GM23338 (cell line): ENCODE measurements at regions not wholly inside any gene's neighbourhood (a gene's known extent, or its start where the extent isn't known, plus 50 kb on each side); places are given as distances from the start of the nearest gene placed in this dataset.

ENCODE experiments used
- ATAC-seq: fragments of 200-7000 bp; cut with Tn5 transposase; 3 replicates; pipeline ENCODE4 v1.9.1; 2020
- DNase-seq: peaks from one replicate; pipeline ENCODE4 v3.0.0-alpha.2; 2015; ENCODE audit warnings: low spot score
- H2AFZ ChIP-seq: fragments of 200-600 bp; sonication (generic); 2 replicates; pipeline ENCODE4 v1.8.0; 2016; ENCODE audit warnings: antibody characterized with exemption, mild to moderate bottlenecking, moderate library complexity
- H3F3A ChIP-seq: fragments of 200-600 bp; sonication (generic); replicated peaks from 2 replicates; pipeline ENCODE4 v1.8.0; 2017; ENCODE audit warnings: antibody characterized with exemption, mixed run types, low read depth
- H3K27ac ChIP-seq: fragments of 200-600 bp; sonication (generic); 2 replicates; pipeline ENCODE4 v1.6.1; 2016; ENCODE audit warnings: low read depth
- H3K27me3 ChIP-seq: fragments of 200-600 bp; sonication (generic); 2 replicates; pipeline ENCODE4 v1.8.0; 2016; ENCODE audit warnings: mild to moderate bottlenecking, mixed run types, moderate library complexity; ENCODE audit not compliant: insufficient read depth
- H3K36me3 ChIP-seq: fragments of 200-600 bp; sonication (generic); 2 replicates; pipeline ENCODE4 v1.8.0; 2016; ENCODE audit warnings: mild to moderate bottlenecking; ENCODE audit not compliant: insufficient read depth
- H3K4me1 ChIP-seq: fragments of 200-600 bp; sonication (generic); 2 replicates; pipeline ENCODE4 v1.8.0; 2016; ENCODE audit warnings: mild to moderate bottlenecking, moderate library complexity; ENCODE audit not compliant: insufficient read depth
- H3K4me2 ChIP-seq: fragments of 200-600 bp; sonication (generic); 2 replicates; pipeline ENCODE4 v1.7.1; 2017; ENCODE audit warnings: mixed run types
- H3K4me3 ChIP-seq: fragments of 200-600 bp; sonication (generic); 2 replicates; pipeline ENCODE4 v1.6.1; 2016; ENCODE audit warnings: mixed run types
- H3K79me2 ChIP-seq: fragments of 200-600 bp; sonication (generic); replicated peaks from 2 replicates; pipeline ENCODE4 v1.8.0; 2017; ENCODE audit warnings: mild to moderate bottlenecking; ENCODE audit not compliant: insufficient read depth
- H3K9me2 ChIP-seq: fragments of 200-600 bp; sonication (generic); 2 replicates; pipeline ENCODE4 v1.8.0; 2017; ENCODE audit not compliant: insufficient read depth
- H4K20me1 ChIP-seq: fragments of 200-600 bp; sonication (generic); replicated peaks from 2 replicates; pipeline ENCODE4 v1.8.0; 2017; ENCODE audit warnings: mild to moderate bottlenecking; ENCODE audit not compliant: insufficient read depth
- H3K27ac Mint-ChIP-seq: 2 replicates; pipeline ENCODE4 v1.8.0; 2020; ENCODE audit warnings: inconsistent platforms, mild to moderate bottlenecking, moderate library complexity, mixed read lengths
- H3K27me3 Mint-ChIP-seq: 3 replicates; pipeline ENCODE4 v1.8.0; 2022; ENCODE audit warnings: low read depth, mild to moderate bottlenecking, moderate library complexity, mixed read lengths, inconsistent platforms; ENCODE audit not compliant: insufficient read depth, poor library complexity
- H3K36me3 Mint-ChIP-seq: 3 replicates; pipeline ENCODE4 v1.8.0; 2021; ENCODE audit warnings: low read depth, mild to moderate bottlenecking, inconsistent platforms, moderate library complexity, mixed read lengths
- H3K4me1 Mint-ChIP-seq: 3 replicates; pipeline ENCODE4 v1.8.0; 2020; ENCODE audit warnings: mild to moderate bottlenecking, inconsistent platforms, mixed read lengths
- H3K4me3 Mint-ChIP-seq: 3 replicates; pipeline ENCODE4 v1.8.0; 2021; ENCODE audit warnings: moderate library complexity, mild to moderate bottlenecking, inconsistent platforms, mixed read lengths
- H3K9me3 Mint-ChIP-seq: 3 replicates; pipeline ENCODE4 v1.8.0; 2020; ENCODE audit warnings: moderate library complexity, mild to moderate bottlenecking, inconsistent platforms, mixed read lengths
- CREB1 ChIP-seq: fragments of 250-450 bp; sonication (Bioruptor Pico); IDR thresholded peaks from 2 replicates; pipeline ENCODE4 v1.5.0; 2020; ENCODE audit warnings: low read depth, mild to moderate bottlenecking, moderate library complexity
- EZH2 ChIP-seq: fragments of 200-600 bp; sonication (generic); IDR thresholded peaks from one replicate; pipeline ENCODE4 v1.8.0; 2017; ENCODE audit warnings: antibody characterized with exemption, mild to moderate bottlenecking, low read depth; ENCODE audit not compliant: unreplicated experiment
- EZH2phosphoT487 ChIP-seq: fragments of 200-600 bp; sonication (generic); IDR thresholded peaks from one replicate; pipeline ENCODE4 v1.8.1; 2018; ENCODE audit warnings: antibody characterized with exemption; ENCODE audit not compliant: unreplicated experiment
- JUNB ChIP-seq: IDR thresholded peaks from one replicate; pipeline ENCODE4 v1.6.1; 2016; ENCODE audit warnings: antibody characterized with exemption; ENCODE audit not compliant: unreplicated experiment
- NANOG ChIP-seq: IDR thresholded peaks from 2 replicates; pipeline ENCODE4 v1.6.1; 2016; ENCODE audit warnings: antibody characterized with exemption, borderline replicate concordance
- POLR2AphosphoS5 ChIP-seq: IDR thresholded peaks from 2 replicates; pipeline ENCODE4 v1.6.1; 2016; ENCODE audit warnings: antibody characterized with exemption, low read depth
- ZNF114 ChIP-seq: fragments of 250-450 bp; sonication (Bioruptor Pico); IDR thresholded peaks from 2 replicates; pipeline ENCODE4 v1.5.0; 2020; ENCODE audit warnings: mild to moderate bottlenecking, moderate library complexity
- ZNF331 ChIP-seq: fragments of 250-450 bp; sonication (Bioruptor Pico); IDR thresholded peaks from 2 replicates; pipeline ENCODE4 v1.5.0; 2020; ENCODE audit warnings: low read depth, mild to moderate bottlenecking, moderate library complexity
- TF ChIP-seq, protein P1 (sequence below): fragments of 250-450 bp; sonication (Bioruptor Pico); IDR thresholded peaks from 2 replicates; pipeline ENCODE4 v1.5.0; 2020; ENCODE audit warnings: mild to moderate bottlenecking, moderate library complexity
- TF ChIP-seq, protein P2 (sequence below), 2 experiments: fragments of 200-600 bp in 1 of 2; sonication (generic) in 1 of 2; conservative IDR thresholded peaks; 2 replicates each; pipeline versions ENCODE4 v1.5.1 to v1.6.1; 2016 to 2017; ENCODE audit warnings: antibody characterized with exemption in 2 of 2, low read depth in 2 of 2, mild to moderate bottlenecking in 2 of 2, moderate library complexity in 1 of 2
- TF ChIP-seq, protein P3 (sequence below): IDR thresholded peaks from one replicate; pipeline ENCODE4 v1.6.1; 2018; ENCODE audit warnings: antibody characterized with exemption; ENCODE audit not compliant: unreplicated experiment

DNA sequence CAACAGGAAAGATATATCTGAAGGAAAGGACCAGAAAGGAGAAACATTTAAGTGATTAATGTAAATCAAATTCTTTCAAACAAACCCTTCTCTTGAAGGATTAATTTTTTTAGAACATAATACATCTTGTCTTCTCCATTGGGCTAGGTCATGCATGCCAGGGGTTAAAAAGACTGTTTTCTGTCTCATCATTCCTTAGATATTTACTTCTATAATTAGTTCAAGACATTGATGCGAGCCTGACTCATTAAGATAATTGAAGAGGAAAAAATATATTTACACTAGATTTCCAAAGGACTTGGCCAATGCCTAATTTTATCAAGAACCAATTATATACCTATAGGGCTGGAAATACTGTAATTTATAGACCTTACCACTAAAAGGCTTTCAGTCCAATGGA lies 166.6 kb upstream of the SETBP1 start:
- Histone ChIP-seq H4K20me1 (no peaks in the 10 kb centered on the region), H3K27me3 (no peaks in the 10 kb centered on the region), H3K27ac (no peak overlapping the region), H3K36me3 (no peaks in the 10 kb centered on the region), H3K9me2 (no peaks in the 10 kb centered on the region), H3F3A (no peaks in the 10 kb centered on the region), H3K4me2 (no peak overlapping the region), H3K4me1 (no peaks in the 10 kb centered on the region), H3K4me3 (no peak overlapping the region), H3K79me2 (no peaks in the 10 kb centered on the region), H2AFZ (no peak overlapping the region)
- peaks cover 4% of the 10 kb centered on the region; the same call in 1 of the 3 replicates for H3K4me1 Mint-ChIP-seq
- no peak for DNase-seq
- TF ChIP-seq, protein P1, sequence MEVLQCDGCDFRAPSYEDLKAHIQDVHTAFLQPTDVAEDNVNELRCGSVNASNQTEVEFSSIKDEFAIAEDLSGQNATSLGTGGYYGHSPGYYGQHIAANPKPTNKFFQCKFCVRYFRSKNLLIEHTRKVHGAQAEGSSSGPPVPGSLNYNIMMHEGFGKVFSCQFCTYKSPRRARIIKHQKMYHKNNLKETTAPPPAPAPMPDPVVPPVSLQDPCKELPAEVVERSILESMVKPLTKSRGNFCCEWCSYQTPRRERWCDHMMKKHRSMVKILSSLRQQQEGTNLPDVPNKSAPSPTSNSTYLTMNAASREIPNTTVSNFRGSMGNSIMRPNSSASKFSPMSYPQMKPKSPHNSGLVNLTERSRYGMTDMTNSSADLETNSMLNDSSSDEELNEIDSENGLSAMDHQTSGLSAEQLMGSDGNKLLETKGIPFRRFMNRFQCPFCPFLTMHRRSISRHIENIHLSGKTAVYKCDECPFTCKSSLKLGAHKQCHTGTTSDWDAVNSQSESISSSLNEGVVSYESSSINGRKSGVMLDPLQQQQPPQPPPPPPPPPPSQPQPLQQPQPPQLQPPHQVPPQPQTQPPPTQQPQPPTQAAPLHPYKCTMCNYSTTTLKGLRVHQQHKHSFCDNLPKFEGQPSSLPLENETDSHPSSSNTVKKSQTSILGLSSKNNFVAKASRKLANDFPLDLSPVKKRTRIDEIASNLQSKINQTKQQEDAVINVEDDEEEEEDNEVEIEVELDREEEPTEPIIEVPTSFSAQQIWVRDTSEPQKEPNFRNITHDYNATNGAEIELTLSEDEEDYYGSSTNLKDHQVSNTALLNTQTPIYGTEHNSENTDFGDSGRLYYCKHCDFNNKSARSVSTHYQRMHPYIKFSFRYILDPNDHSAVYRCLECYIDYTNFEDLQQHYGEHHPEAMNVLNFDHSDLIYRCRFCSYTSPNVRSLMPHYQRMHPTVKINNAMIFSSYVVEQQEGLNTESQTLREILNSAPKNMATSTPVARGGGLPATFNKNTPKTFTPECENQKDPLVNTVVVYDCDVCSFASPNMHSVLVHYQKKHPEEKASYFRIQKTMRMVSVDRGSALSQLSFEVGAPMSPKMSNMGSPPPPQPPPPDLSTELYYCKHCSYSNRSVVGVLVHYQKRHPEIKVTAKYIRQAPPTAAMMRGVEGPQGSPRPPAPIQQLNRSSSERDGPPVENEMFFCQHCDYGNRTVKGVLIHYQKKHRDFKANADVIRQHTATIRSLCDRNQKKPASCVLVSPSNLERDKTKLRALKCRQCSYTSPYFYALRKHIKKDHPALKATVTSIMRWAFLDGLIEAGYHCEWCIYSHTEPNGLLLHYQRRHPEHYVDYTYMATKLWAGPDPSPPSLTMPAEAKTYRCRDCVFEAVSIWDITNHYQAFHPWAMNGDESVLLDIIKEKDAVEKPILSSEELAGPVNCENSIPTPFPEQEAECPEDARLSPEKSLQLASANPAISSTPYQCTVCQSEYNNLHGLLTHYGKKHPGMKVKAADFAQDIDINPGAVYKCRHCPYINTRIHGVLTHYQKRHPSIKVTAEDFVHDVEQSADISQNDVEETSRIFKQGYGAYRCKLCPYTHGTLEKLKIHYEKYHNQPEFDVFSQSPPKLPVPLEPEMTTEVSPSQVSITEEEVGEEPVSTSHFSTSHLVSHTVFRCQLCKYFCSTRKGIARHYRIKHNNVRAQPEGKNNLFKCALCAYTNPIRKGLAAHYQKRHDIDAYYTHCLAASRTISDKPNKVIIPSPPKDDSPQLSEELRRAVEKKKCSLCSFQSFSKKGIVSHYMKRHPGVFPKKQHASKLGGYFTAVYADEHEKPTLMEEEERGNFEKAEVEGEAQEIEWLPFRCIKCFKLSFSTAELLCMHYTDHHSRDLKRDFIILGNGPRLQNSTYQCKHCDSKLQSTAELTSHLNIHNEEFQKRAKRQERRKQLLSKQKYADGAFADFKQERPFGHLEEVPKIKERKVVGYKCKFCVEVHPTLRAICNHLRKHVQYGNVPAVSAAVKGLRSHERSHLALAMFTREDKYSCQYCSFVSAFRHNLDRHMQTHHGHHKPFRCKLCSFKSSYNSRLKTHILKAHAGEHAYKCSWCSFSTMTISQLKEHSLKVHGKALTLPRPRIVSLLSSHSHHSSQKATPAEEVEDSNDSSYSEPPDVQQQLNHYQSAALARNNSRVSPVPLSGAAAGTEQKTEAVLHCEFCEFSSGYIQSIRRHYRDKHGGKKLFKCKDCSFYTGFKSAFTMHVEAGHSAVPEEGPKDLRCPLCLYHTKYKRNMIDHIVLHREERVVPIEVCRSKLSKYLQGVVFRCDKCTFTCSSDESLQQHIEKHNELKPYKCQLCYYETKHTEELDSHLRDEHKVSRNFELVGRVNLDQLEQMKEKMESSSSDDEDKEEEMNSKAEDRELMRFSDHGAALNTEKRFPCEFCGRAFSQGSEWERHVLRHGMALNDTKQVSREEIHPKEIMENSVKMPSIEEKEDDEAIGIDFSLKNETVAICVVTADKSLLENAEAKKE (CRISPR knock-in tag) = no peak
- TF ChIP-seq, protein P2, sequence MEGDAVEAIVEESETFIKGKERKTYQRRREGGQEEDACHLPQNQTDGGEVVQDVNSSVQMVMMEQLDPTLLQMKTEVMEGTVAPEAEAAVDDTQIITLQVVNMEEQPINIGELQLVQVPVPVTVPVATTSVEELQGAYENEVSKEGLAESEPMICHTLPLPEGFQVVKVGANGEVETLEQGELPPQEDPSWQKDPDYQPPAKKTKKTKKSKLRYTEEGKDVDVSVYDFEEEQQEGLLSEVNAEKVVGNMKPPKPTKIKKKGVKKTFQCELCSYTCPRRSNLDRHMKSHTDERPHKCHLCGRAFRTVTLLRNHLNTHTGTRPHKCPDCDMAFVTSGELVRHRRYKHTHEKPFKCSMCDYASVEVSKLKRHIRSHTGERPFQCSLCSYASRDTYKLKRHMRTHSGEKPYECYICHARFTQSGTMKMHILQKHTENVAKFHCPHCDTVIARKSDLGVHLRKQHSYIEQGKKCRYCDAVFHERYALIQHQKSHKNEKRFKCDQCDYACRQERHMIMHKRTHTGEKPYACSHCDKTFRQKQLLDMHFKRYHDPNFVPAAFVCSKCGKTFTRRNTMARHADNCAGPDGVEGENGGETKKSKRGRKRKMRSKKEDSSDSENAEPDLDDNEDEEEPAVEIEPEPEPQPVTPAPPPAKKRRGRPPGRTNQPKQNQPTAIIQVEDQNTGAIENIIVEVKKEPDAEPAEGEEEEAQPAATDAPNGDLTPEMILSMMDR (conservative IDR thresholded peaks at IDR 0.05; ENCODE audit: low read depth in 2 of 2) = no peak
- TF ChIP-seq EZH2 = no peak
- TF ChIP-seq EZH2phosphoT487 = no peak
- no peak for TF ChIP-seq ZNF331 (CRISPR knock-in tag)
- TF ChIP-seq ZNF114 (CRISPR knock-in tag) = no peak
- no peak for TF ChIP-seq NANOG
- TF ChIP-seq JUNB = no peak
- TF ChIP-seq POLR2AphosphoS5 = no peak
- TF ChIP-seq, protein P3, sequence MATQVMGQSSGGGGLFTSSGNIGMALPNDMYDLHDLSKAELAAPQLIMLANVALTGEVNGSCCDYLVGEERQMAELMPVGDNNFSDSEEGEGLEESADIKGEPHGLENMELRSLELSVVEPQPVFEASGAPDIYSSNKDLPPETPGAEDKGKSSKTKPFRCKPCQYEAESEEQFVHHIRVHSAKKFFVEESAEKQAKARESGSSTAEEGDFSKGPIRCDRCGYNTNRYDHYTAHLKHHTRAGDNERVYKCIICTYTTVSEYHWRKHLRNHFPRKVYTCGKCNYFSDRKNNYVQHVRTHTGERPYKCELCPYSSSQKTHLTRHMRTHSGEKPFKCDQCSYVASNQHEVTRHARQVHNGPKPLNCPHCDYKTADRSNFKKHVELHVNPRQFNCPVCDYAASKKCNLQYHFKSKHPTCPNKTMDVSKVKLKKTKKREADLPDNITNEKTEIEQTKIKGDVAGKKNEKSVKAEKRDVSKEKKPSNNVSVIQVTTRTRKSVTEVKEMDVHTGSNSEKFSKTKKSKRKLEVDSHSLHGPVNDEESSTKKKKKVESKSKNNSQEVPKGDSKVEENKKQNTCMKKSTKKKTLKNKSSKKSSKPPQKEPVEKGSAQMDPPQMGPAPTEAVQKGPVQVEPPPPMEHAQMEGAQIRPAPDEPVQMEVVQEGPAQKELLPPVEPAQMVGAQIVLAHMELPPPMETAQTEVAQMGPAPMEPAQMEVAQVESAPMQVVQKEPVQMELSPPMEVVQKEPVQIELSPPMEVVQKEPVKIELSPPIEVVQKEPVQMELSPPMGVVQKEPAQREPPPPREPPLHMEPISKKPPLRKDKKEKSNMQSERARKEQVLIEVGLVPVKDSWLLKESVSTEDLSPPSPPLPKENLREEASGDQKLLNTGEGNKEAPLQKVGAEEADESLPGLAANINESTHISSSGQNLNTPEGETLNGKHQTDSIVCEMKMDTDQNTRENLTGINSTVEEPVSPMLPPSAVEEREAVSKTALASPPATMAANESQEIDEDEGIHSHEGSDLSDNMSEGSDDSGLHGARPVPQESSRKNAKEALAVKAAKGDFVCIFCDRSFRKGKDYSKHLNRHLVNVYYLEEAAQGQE = no peak
- no peak for TF ChIP-seq CREB1 (CRISPR knock-in tag)
- no peaks in the 10 kb centered on the region for H3K9me3 Mint-ChIP-seq
- no peaks in the 10 kb centered on the region for H3K36me3 Mint-ChIP-seq
- no peak overlapping the region for H3K27ac Mint-ChIP-seq
- ATAC-seq = no peak
- H3K27me3 Mint-ChIP-seq = no peaks in the 10 kb centered on the region
- no peak overlapping the region for H3K4me3 Mint-ChIP-seq
